Suprapubic skin (tissue), 4 donors: ENCODE measurements at regions not wholly inside any gene's neighbourhood (a gene's known extent, or its start where the extent isn't known, plus 50 kb on each side); places are given as distances from the start of the nearest gene placed in this dataset.

Experiments used
- DNase-seq, 2 donors: peaks; one replicate each; pipeline ENCODE4 v3.0.0-alpha.2; 2019; ENCODE audit warnings: low spot score in 2 of 2
- H3K27ac ChIP-seq: fragments of 200-600 bp; sonication (generic); one replicate; pipeline ENCODE4 v1.5.1; 2019
- H3K27me3 ChIP-seq: fragments of 200-600 bp; sonication (generic); one replicate; pipeline ENCODE4 v1.5.1; 2019
- H3K36me3 ChIP-seq: fragments of 200-600 bp; sonication (generic); one replicate; pipeline ENCODE4 v1.5.1; 2019
- H3K4me1 ChIP-seq: fragments of 200-600 bp; sonication (generic); one replicate; pipeline ENCODE4 v1.5.1; 2019
- H3K4me3 ChIP-seq: fragments of 200-600 bp; sonication (generic); one replicate; pipeline ENCODE4 v1.5.1; 2019; ENCODE audit warnings: mild to moderate bottlenecking
- H3K9me3 ChIP-seq: fragments of 200-600 bp; sonication (generic); one replicate; pipeline ENCODE4 v1.5.1; 2019
- EP300 ChIP-seq: sonication (generic); formaldehyde crosslinking; IDR thresholded peaks from one replicate; pipeline ENCODE4 v1.6.1; 2017; ENCODE audit warnings: antibody characterized with exemption
- POLR2A ChIP-seq, 2 donors: fragments of 450-650 bp; IDR thresholded peaks; one replicate each; pipeline ENCODE4 v1.6.1; 2017; ENCODE audit warnings: antibody characterized with exemption in 2 of 2, mild to moderate bottlenecking in 2 of 2, moderate library complexity in 2 of 2
- POLR2AphosphoS5 ChIP-seq, 3 donors: sonication (generic); formaldehyde crosslinking; IDR thresholded peaks; one replicate each; pipeline ENCODE4 v1.6.1; 2017; ENCODE audit warnings: antibody characterized with exemption in 3 of 3
- WGBS: methylation state at CpG from one replicate; pipeline ENCODE4 v1.1.5; 2018; 5-methylcytosine and 5-hydroxymethylcytosine counted together
- TF ChIP-seq, protein P1 (sequence below), 2 donors: fragments of 200-600 bp in 1 of 2; fragments of 450-650 bp in 1 of 2; sonication (generic) in 1 of 2; IDR thresholded peaks; one replicate each; pipeline ENCODE4 v1.5.1; 2016 to 2019; ENCODE audit warnings: antibody characterized with exemption in 2 of 2, mild to moderate bottlenecking in 1 of 2, moderate library complexity in 1 of 2

DNA sequence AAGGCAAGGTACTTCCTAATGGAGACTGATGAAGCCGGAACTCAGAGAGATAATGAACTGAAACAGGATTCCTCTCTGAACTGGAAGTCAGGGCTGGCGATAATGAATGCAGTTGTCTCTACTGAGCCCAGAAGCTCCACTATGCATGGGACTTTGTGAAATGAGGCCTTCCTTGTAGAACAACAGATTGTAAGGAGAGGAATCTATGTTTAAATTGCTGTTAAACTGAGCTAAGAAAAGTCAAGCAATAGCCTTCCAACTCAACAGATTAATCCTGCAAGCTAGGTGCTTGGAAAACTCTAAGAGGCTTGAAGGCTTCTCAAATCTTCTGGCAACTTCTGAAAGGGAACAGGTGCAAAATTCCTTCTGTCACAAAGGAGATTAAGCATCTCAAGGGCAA is 119.5 kb upstream of the ARHGAP5 start:
- Histone ChIP-seq H3K36me3 (no peaks in the 10 kb centered on the region), H3K27me3 (no peaks in the 10 kb centered on the region), H3K9me3 (no peaks in the 10 kb centered on the region), H3K4me3 (no peak overlapping the region), H3K4me1 (no peaks in the 10 kb centered on the region), H3K27ac (no peak overlapping the region)
- no peak for DNase-seq
- TF ChIP-seq EP300: no peak
- no peak for TF ChIP-seq POLR2A (IDR thresholded peaks at IDR 0.05)
- TF ChIP-seq, protein P1, sequence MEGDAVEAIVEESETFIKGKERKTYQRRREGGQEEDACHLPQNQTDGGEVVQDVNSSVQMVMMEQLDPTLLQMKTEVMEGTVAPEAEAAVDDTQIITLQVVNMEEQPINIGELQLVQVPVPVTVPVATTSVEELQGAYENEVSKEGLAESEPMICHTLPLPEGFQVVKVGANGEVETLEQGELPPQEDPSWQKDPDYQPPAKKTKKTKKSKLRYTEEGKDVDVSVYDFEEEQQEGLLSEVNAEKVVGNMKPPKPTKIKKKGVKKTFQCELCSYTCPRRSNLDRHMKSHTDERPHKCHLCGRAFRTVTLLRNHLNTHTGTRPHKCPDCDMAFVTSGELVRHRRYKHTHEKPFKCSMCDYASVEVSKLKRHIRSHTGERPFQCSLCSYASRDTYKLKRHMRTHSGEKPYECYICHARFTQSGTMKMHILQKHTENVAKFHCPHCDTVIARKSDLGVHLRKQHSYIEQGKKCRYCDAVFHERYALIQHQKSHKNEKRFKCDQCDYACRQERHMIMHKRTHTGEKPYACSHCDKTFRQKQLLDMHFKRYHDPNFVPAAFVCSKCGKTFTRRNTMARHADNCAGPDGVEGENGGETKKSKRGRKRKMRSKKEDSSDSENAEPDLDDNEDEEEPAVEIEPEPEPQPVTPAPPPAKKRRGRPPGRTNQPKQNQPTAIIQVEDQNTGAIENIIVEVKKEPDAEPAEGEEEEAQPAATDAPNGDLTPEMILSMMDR (IDR thresholded peaks at IDR 0.05): no peak
- no peak for TF ChIP-seq POLR2AphosphoS5 (IDR thresholded peaks at IDR 0.05)
- WGBS: 97% methylated on average over 2 of the region's 2 CpGs

DNA sequence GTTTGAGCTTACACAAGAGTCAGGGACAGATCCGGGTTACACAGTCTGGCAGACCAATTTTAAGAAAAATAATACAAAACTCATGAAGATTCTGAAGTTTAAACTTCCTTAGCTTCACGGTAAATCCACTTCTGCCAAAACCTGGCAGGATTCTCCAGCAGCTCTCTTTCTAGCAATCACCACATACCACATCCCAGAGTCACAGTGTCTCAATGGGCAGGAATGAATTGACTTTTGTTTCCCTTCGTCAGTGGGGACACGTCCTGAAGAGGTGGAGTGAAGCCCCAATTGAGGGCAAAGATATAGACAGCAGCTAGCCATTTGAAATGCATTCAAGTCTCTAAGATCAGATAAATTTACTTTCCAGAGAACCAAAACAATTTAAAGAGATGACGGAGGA is 117.1 kb upstream of the ARHGAP5 start:
- H3K27ac ChIP-seq: no peak overlapping the region
- H3K27me3 ChIP-seq: no peaks in the 10 kb centered on the region
- H3K9me3 ChIP-seq: no peaks in the 10 kb centered on the region
- no peak for DNase-seq
- no peak overlapping the region for H3K4me3 ChIP-seq
- H3K4me1 ChIP-seq: peaks cover 2% of the 10 kb centered on the region
- WGBS: 87% methylated on average over 5 of the region's 5 CpGs
- no peaks in the 10 kb centered on the region for H3K36me3 ChIP-seq
- TF ChIP-seq POLR2A (IDR thresholded peaks at IDR 0.05) (no peak), POLR2AphosphoS5 (IDR thresholded peaks at IDR 0.05) (no peak), EP300 (no peak)
- TF ChIP-seq, protein P1 (IDR thresholded peaks at IDR 0.05): no peak

DNA sequence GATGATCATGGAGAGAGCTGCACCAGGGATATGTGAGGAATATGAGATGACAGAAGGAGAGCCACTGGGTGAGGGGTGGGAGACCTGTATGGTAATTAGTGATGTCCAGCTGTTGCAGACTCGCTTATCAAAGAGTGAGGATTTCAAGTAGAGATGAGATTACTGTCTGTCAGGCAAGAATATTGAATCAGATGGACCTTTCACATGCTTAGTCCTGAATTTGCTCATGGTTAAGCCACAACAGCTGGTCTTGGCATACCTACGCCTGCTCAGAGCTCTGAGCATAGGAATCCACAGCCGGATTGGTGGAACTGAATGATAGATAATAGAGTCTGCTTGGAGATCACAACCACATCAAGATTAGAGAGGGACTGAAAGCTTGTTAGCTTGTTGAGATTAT is 115.2 kb upstream of the ARHGAP5 start:
- H3K9me3 ChIP-seq: no peaks in the 10 kb centered on the region
- no peak overlapping the region for H3K4me3 ChIP-seq
- peaks cover 16% of the 10 kb centered on the region for H3K4me1 ChIP-seq
- H3K27ac ChIP-seq: no peak overlapping the region
- no peak for TF ChIP-seq POLR2AphosphoS5 (IDR thresholded peaks at IDR 0.05)
- TF ChIP-seq, protein P1 (IDR thresholded peaks at IDR 0.05): no peak
- TF ChIP-seq EP300: no peak
- TF ChIP-seq POLR2A (IDR thresholded peaks at IDR 0.05): no peak
- 95% methylated on average over 3 of the region's 3 CpGs for WGBS
- no peaks in the 10 kb centered on the region for H3K27me3 ChIP-seq
- no peak for DNase-seq
- H3K36me3 ChIP-seq: no peaks in the 10 kb centered on the region

DNA sequence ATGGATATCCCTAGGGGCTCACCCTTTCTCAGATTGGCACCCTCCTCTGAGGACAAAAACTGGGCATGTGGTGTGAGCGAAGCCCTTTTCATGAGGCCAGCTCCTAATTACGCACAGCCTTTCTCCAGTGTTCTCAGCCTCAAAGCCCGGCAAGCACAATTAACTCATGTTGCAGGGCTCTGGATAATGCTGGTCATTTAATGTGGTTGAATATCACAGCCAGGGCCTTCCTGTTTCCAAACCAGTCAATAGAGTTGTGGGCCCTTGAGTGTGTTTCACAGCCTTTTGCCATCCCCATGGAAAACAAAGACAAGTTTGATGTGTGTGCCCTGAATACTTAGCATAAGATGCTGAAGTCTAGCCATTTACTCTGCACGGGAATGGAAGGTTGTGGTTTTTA is 114.2 kb upstream of the ARHGAP5 start:
- Histone ChIP-seq H3K9me3 (no peaks in the 10 kb centered on the region), H3K27me3 (no peaks in the 10 kb centered on the region), H3K4me3 (no peak overlapping the region), H3K27ac (no peak overlapping the region), H3K4me1 (peaks cover 26% of the 10 kb centered on the region), H3K36me3 (no peaks in the 10 kb centered on the region)
- 98% methylated on average over 4 of the region's 4 CpGs for WGBS
- no peak for DNase-seq
- TF ChIP-seq POLR2AphosphoS5 (IDR thresholded peaks at IDR 0.05): no peak
- no peak for TF ChIP-seq POLR2A (IDR thresholded peaks at IDR 0.05)
- TF ChIP-seq EP300: no peak
- TF ChIP-seq, protein P1 (IDR thresholded peaks at IDR 0.05): no peak

DNA sequence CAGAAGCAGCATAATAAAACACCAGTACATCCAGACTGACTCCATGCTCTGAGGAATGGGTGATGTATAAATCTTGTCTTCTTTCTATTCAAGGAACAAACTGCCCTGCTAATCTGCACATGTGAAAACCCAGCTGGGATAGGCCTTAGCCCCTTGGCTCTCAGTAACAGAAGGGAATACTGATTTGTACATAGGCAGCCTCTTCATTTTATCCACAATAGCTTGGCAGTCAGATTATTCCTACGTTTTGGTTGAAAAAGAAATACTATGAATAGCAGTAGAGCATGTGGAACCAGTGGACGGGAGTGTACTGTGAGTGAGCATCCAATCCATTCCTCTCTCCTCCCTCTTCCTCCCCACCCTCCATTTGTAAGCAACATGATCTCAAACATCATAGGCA is 113.5 kb upstream of the ARHGAP5 start:
- Histone ChIP-seq H3K36me3 (no peaks in the 10 kb centered on the region), H3K4me3 (no peak overlapping the region), H3K27me3 (no peaks in the 10 kb centered on the region), H3K4me1 (peaks cover 31% of the 10 kb centered on the region), H3K9me3 (no peaks in the 10 kb centered on the region), H3K27ac (no peak overlapping the region)
- WGBS: 86% methylated on average over 2 of the region's 2 CpGs
- TF ChIP-seq POLR2A (IDR thresholded peaks at IDR 0.05) (no peak), POLR2AphosphoS5 (IDR thresholded peaks at IDR 0.05) (no peak), EP300 (no peak)
- TF ChIP-seq, protein P1 (IDR thresholded peaks at IDR 0.05): no peak
- no peak for DNase-seq
